K562 (cell line): ENCODE measurements at regions not wholly inside any gene's neighbourhood (a gene's known extent, or its start where the extent isn't known, plus 50 kb on each side); places are given as distances from the start of the nearest gene placed in this dataset.
A peak's percentile ranks its signal among the peaks of the same experiment; 100 is the strongest.

Experiments
- ATAC-seq: fragments of 200-7000 bp; cut with Tn5 transposase; 3 replicates; pipeline ENCODE4 v1.9.1; 2020; ENCODE audit warnings: moderate library complexity
- BruUV-seq: library from RNA; stranded (reverse); fragments of 400-500 nt; replicated peaks from 2 replicates; lab custom pipeline; 2021; lab: Mats Ljungman, UMichigan
- CTCF ChIA-PET: fragments of 300-600 bp; formaldehyde crosslinking; extraction: SDS; loops from one replicate; lab custom pipeline; 2021; ENCODE audit warnings: low intra/inter-chr PET ratio; lab: Yijun Ruan, JAX
- POLR2A ChIA-PET: fragments of 300-600, 350-650 bp; sonication (Branson Sonifier 250); formaldehyde crosslinking; extraction: SDS; loops from one replicate; lab custom pipeline; 2021; ENCODE audit warnings: antibody characterized with exemption, inconsistent platforms; lab: Yijun Ruan, JAX
- DNase-seq, 4 experiments: peaks; one replicate each; pipeline versions ENCODE4 v3.0.0 to v3.0.0-alpha.2; 2011 to 2018; ENCODE audit warnings: low spot score in 3 of 4, mixed read lengths in 3 of 4; ENCODE audit errors: extremely low read depth in 1 of 4
- FAIRE-seq: peaks from 2 replicates; lab custom pipeline; 2011; peaks lifted over from hg19 to GRCh38; lab: Jason Lieb, UNC
- H2AFZ ChIP-seq: 2 replicates; pipeline ENCODE4 v1.6.0; 2011; ENCODE audit warnings: low read depth, low read length, control low read depth, inconsistent platforms
- H3K27ac ChIP-seq: fragments of 200-600 bp; 3 replicates; pipeline ENCODE4 v1.8.0; 2011; ENCODE audit warnings: low read depth, mild to moderate bottlenecking, control low read depth, inconsistent platforms, low read length, moderate library complexity, mixed read lengths; ENCODE audit errors: extremely low read depth
- H3K27me3 ChIP-seq, 2 experiments: fragments of 300-600 bp in 1 of 2; 2 replicates in 1 of 2; 3 replicates in 1 of 2; pipeline versions ENCODE4 v1.6.0 to v1.8.0; 2011; ENCODE audit warnings: inconsistent platforms in 2 of 2, low read length in 2 of 2, mild to moderate bottlenecking in 1 of 2, mixed read lengths in 1 of 2, moderate library complexity in 1 of 2; ENCODE audit not compliant: control insufficient read depth in 2 of 2, insufficient read depth in 2 of 2
- H3K36me3 ChIP-seq: fragments of 300-600 bp; 3 replicates; pipeline ENCODE4 v1.8.0; 2011; ENCODE audit warnings: mild to moderate bottlenecking, low read length, inconsistent platforms; ENCODE audit not compliant: control insufficient read depth, insufficient read depth
- H3K4me1 ChIP-seq, 2 experiments: fragments of 200-600 bp in 1 of 2; replicated peaks in 1 of 2; 2 replicates in 1 of 2; 3 replicates in 1 of 2; pipeline versions ENCODE4 v1.5.1 to v1.8.0; 2011; ENCODE audit warnings: inconsistent platforms in 2 of 2, low read length in 2 of 2, mild to moderate bottlenecking in 1 of 2, mixed read lengths in 1 of 2, moderate library complexity in 1 of 2; ENCODE audit not compliant: control insufficient read depth in 2 of 2, insufficient read depth in 2 of 2
- H3K4me2 ChIP-seq: 2 replicates; pipeline ENCODE4 v1.6.1; 2011; ENCODE audit warnings: low read length, control low read depth, inconsistent platforms, mixed read lengths; ENCODE audit not compliant: insufficient read depth
- H3K4me3 ChIP-seq: fragments of 200-600 bp; sonication (generic), shearing (Covaris generic); 2 replicates; pipeline ENCODE4 v1.5.1; 2016; ENCODE audit warnings: control low read depth, inconsistent platforms
- H3K79me2 ChIP-seq: fragments of 200-600 bp; 3 replicates; pipeline ENCODE4 v1.8.0; 2011; ENCODE audit warnings: low read length, inconsistent platforms; ENCODE audit not compliant: control insufficient read depth, insufficient read depth
- H3K9ac ChIP-seq, 2 experiments: 2 replicates each; pipeline versions ENCODE4 v1.6.0 to v1.6.1; 2011; ENCODE audit warnings: low read depth in 2 of 2, low read length in 2 of 2, control low read depth in 1 of 2, inconsistent platforms in 1 of 2, mild to moderate bottlenecking in 1 of 2, mixed read lengths in 1 of 2; ENCODE audit not compliant: insufficient read depth in 1 of 2
- H3K9me1 ChIP-seq: one replicate; pipeline ENCODE4 v1.6.0; 2011; ENCODE audit warnings: inconsistent platforms, mild to moderate bottlenecking, low read length, moderate library complexity; ENCODE audit not compliant: control insufficient read depth, insufficient read depth
- H3K9me3 ChIP-seq: replicated peaks from 2 replicates; pipeline ENCODE4 v1.5.1; 2011; ENCODE audit warnings: low read depth, low read length, inconsistent platforms; ENCODE audit not compliant: control insufficient read depth, insufficient read depth
- H4K20me1 ChIP-seq: replicated peaks from 2 replicates; pipeline ENCODE4 v1.6.1; 2011; ENCODE audit warnings: low read length, inconsistent platforms, mixed read lengths; ENCODE audit not compliant: control insufficient read depth, insufficient read depth
- CBFA2T3 ChIP-seq: fragments of 450-650 bp; IDR thresholded peaks from 2 replicates; pipeline ENCODE4 v1.6.1; 2017
- RCOR1 ChIP-seq, 2 experiments: IDR thresholded peaks; 2 replicates each; pipeline ENCODE4 v1.6.1; 2012; ENCODE audit warnings: low read depth in 2 of 2, low read length in 2 of 2, borderline replicate concordance in 1 of 2, improper control_type of control experiment in 1 of 2
- SIN3A ChIP-seq, 2 experiments: fragments of 150-350 bp in 1 of 2; IDR thresholded peaks; 2 replicates each; pipeline ENCODE4 v1.6.1; 2011 to 2016; ENCODE audit warnings: borderline replicate concordance in 2 of 2, low read depth in 2 of 2, low read length in 2 of 2, mild to moderate bottlenecking in 2 of 2, moderate library complexity in 2 of 2; ENCODE audit not compliant: control insufficient read depth in 1 of 2
- WGBS: fragments of 100-300 bp; shearing (Covaris generic); methylation state at CpG from one replicate; pipeline ENCODE4 v1.1.6; 2016; ENCODE audit warnings: low coverage, mixed read lengths; ENCODE audit not compliant: insufficient coverage; ENCODE audit errors: missing lambda C conversion rate; 5-methylcytosine and 5-hydroxymethylcytosine counted together
- in situ Hi-C: fragments of 300-500 bp; cut with MboI; formaldehyde crosslinking; loops from 4 replicates; pipeline ENCODE4 v1.15.0; 2018; ENCODE audit warnings: inconsistent platforms, mixed read lengths
- intact Hi-C: fragments of 100-400 bp; cut with micrococcal nuclease; formaldehyde crosslinking; loops from 2 replicates; pipeline ENCODE4 v1.14.2; 2022

DNA sequence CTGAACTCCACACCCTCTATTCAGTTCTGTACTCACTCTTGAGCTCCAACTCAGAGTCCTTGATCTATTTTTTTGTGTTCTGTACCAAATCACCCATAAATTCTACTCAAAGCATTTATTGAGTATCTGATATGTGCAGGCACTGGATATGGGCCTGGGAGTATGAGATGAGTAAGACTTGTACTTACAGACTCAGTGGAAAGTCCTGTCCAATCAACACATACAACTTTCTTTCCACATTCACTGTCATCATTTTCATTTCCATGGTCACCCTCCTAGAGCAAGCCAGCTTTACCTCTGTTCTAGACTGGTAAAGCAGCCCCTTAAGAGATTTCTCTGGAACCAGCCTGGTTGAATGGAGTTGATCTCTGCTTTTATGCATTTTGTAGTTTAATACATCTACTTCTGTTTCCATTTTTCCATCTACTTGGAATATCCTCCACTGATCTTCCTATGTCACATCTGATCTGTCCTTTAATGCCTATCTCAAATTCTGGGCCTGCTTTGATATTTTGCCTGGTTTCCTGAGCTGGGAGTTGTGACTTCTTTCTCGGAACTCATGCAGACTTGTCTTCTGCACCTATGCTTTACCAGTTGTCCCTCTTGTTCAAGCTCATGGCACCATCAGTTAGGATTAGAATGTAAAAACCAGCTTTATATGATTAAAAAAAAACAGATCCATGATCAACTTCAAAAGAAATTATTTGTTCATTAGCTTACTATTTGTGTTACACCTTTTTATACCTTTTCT, 96.9 kb upstream of the GLS start (continued):
- no peak for TF ChIP-seq SIN3A (IDR thresholded peaks at IDR 0.05; ENCODE audit: borderline replicate concordance in 2 of 2, control insufficient read depth in 1 of 2, low read depth in 2 of 2, low read length in 2 of 2)

DNA sequence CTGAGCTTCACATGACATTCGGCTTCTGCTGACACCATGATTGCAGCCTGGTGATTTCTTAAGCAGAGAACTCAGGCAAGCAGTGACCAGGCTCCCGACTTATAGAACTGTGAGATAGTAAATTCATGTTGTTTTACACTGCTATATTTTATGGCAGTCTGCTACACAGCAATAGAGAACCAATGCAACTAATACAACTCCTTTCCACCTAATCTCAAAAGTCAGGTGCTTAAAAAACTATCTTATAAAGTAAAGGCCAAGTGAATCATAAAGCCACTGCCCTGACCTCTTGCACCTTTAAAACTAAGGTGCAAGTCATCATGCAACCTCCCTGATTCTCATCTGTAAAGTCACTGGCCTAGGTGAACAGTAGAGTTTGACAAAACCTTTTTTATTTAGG, 95.3 kb upstream of the GLS start:
- 38% methylated on average over 2 of the region's 2 CpGs for WGBS

More for the DNA sequence above, 95.3 kb upstream of the GLS start:
- H3K27me3 ChIP-seq: no peaks in the 10 kb centered on the region
- H4K20me1 ChIP-seq: no peaks in the 10 kb centered on the region
- no peak for ATAC-seq
- H3K27ac ChIP-seq: no peak overlapping the region
- TF ChIP-seq CBFA2T3 (peak; percentile 20; the same call in 1 of the 2 replicates), RCOR1 (IDR thresholded peaks at IDR 0.05; ENCODE audit: borderline replicate concordance in 1 of 2, low read depth in 2 of 2, low read length in 2 of 2) (no peak)
- TF ChIP-seq, all 486 proteins: peak for 1
- Histone ChIP-seq H3K9ac (no peak overlapping the region), H3K4me1 (peaks cover 0 to 7% of the 10 kb centered on the region in 2 experiments; a peak in 2 of 5 replicates), H3K4me2 (no peak overlapping the region), H3K36me3 (no peaks in the 10 kb centered on the region), H3K9me3 (no peaks in the 10 kb centered on the region), H2AFZ (no peak overlapping the region), H3K4me3 (no peak overlapping the region), H3K79me2 (no peaks in the 10 kb centered on the region), H3K9me1 (no peaks in the 10 kb centered on the region)
- DNase-seq (no peak), FAIRE-seq (no peak)
- in situ Hi-C loops: no loop called here
- ChIA-PET POLR2A (interaction anchor here (0.7 kb wide), 1 partner anchor 11 kb away, joined by 3 read pairs; no protein-coding TSS in a partner anchor), CTCF (no interaction called here)
- intact Hi-C loops: no loop called here
- BruUV-seq: no TSS peak
